ENCODE measurements at regions not wholly inside any gene's neighbourhood (a gene's known extent, or its start where the extent isn't known, plus 50 kb on each side); places are given as distances from the start of the nearest gene placed in this dataset.

DNA sequence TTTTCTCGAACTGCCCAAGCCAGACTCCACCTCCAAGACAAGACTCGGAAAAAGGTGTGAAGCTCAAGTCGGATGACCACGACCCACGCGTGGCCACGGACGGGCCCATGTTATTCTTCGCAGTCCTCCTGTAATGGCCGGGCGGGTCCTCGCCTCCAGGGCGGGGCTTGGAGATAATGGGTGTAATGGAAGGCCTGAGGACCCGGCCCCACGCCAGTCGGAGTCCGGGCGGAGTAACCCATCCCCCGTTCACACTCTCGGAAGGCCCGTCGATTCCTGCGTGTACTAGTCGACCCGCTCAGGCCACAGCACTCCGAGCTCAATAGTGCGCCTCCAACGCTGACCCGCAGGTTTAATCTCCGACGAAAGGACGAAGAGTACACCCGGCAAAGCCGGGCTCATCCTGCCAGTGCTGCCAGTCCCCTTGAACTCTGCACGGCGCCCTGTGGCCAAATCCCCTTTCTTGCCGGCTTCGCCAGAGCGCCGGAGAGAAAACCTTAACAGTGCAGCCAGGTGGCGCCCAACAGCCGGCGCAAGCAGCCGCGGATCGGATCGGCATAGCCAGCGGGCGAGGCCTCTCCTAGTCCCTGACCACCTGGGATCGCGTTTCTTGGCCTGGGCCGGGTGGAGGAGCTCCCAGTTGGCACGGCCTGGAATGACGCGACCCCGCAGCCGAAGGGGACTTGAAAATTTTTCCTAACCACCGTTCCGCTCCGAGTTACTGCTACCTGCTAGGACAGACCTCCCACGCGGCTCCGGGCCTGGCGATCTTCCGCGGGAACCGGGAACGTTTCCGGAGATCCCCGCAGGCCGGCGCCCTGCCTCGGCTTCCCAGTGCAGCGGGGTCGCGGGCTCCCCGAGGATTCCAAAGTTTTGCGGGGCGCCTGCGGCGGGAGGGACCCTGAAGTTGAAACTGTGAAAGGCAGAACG is 762.0 kb downstream of the KCNJ18 start:
- no peak for TF ChIP-seq CTCF (IDR thresholded peaks at IDR 0.05)
- TF ChIP-seq POLR2A (IDR thresholded peaks at IDR 0.05), result no peak

Data from vagina (tissue), 2 donors.